ENCODE measurements at regions not wholly inside any gene's neighbourhood (a gene's known extent, or its start where the extent isn't known, plus 50 kb on each side); places are given as distances from the start of the nearest gene placed in this dataset.
"Not testable (repeated sequence)": the region's sequence is repeated elsewhere in the genome, so short reads cannot be mapped to it uniquely, and the experiment has no call there.

- TF ChIP-seq, protein P1, sequence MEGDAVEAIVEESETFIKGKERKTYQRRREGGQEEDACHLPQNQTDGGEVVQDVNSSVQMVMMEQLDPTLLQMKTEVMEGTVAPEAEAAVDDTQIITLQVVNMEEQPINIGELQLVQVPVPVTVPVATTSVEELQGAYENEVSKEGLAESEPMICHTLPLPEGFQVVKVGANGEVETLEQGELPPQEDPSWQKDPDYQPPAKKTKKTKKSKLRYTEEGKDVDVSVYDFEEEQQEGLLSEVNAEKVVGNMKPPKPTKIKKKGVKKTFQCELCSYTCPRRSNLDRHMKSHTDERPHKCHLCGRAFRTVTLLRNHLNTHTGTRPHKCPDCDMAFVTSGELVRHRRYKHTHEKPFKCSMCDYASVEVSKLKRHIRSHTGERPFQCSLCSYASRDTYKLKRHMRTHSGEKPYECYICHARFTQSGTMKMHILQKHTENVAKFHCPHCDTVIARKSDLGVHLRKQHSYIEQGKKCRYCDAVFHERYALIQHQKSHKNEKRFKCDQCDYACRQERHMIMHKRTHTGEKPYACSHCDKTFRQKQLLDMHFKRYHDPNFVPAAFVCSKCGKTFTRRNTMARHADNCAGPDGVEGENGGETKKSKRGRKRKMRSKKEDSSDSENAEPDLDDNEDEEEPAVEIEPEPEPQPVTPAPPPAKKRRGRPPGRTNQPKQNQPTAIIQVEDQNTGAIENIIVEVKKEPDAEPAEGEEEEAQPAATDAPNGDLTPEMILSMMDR (IDR thresholded peaks at IDR 0.05; ENCODE audit: low read depth, low read length), result no peak
- no peak for DNase-seq (ENCODE audit: low read depth, low spot score)
- H3K4me3 ChIP-seq (ENCODE audit: low read depth, low read length), result no peak overlapping the region
- in situ Hi-C loops (cut with HindIII; ENCODE audit: low sequenced_read_pairs), result no loop called here
Observed at GRCh38 chr11:16512899-16513241, 156.5 kb upstream of the SOX6 start.

DNA sequence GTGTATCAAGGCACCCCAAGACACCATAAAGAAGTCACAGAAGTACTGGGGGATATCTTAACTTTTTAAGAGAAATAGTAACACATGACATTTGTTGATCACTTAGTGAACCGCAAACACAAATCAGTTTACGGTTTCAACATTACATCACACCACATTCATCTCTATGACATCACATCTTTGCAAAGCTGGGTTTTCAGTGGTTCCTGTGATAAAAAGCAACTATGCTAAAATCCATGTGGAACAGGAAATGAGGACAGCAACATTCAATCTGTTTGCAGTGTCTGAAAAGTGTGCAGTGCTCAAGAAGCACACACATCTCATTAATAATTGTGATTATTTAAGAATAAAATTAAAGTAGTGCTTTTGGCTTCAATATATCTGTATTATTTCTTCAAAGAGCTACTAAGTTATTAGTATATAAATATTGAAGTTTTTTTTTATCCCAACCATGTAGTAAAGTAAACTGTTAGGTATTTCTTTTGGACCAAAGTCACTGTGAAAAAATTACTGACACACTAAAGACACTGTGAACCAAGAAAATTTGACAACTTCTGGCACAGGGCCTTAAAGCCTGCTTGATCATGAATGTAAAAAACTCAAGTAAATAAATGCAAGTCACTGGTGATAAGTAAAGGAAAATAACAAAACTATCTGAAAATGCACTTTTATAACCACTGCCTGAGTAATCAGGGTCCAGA lies 156.0 kb upstream of the SOX6 start:
- TF ChIP-seq, protein P1 (IDR thresholded peaks at IDR 0.05; ENCODE audit: low read depth, low read length), result no peak
- H3K4me3 ChIP-seq (ENCODE audit: low read depth, low read length), result no peak overlapping the region
- in situ Hi-C loops (cut with HindIII; ENCODE audit: low sequenced_read_pairs), result no loop called here
- peak; percentile 3 for DNase-seq (ENCODE audit: low read depth, low spot score)

DNA sequence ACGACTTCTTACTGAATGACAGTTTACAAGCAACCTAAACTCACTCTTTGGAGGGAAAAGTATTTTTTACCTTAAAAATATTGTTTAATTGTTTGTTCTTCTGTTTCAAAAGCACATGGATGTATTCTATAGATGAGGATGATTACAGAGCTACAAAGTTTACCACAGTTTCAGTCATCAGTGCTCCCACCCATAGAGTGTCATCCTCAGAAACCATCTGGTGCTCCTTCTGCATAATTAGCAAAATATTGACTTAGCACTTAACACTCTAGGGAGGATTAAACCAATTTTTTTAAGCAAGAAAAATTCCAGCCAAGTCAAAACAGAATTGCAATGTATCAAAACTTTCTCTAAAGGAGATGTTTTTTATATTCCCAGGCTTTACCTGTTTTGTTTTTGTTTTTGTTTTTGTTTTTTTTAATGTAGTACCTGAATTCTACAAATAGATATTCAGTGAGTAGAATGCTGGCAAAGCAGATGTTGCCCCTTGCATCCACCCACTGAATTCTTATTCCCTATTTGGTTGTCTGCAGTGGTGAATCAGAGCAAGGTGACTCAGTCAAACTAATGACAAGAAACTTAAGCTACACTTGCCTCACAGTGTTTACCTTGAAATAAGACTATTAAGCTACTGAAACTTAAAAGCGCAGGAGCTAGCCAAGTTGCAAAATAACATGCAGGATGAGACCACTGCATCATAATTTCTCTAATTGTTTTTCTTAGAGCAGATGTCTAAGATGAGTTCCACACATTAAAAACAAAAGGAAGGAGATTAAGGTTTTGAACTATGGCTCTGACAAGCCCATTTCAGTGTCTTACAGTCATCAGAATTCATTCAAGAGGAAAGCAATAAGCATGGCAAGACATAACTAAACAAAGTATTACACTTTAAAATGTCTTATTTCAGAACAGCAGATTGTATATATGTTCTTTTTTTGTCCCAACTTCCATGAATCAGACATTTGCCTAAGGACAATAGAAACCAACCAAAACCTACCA lies 155.1 kb upstream of the SOX6 start:
- no peak overlapping the region for H3K4me3 ChIP-seq (ENCODE audit: low read depth, low read length)
- in situ Hi-C loops (cut with HindIII; ENCODE audit: low sequenced_read_pairs), result no loop called here
- peak; percentile 77 for DNase-seq (ENCODE audit: low read depth, low spot score)
- TF ChIP-seq, protein P1 (IDR thresholded peaks at IDR 0.05; ENCODE audit: low read depth, low read length), result no peak

GRCh38 chr11:16505481-16505880 lies 149.1 kb upstream of the SOX6 start:
- TF ChIP-seq, protein P1 (IDR thresholded peaks at IDR 0.05; ENCODE audit: low read depth, low read length), result no peak
- no peak overlapping the region for H3K4me3 ChIP-seq (ENCODE audit: low read depth, low read length)
- in situ Hi-C loops (cut with HindIII; ENCODE audit: low sequenced_read_pairs), result no loop called here
- DNase-seq (ENCODE audit: low read depth, low spot score), result no peak

- in situ Hi-C loops (cut with HindIII; ENCODE audit: low sequenced_read_pairs); DNase-seq (ENCODE audit: low read depth, low spot score); H3K4me3 ChIP-seq (ENCODE audit: low read depth, low read length): not testable (repeated sequence)
Observed at GRCh38 chr11:16503891-16504290, 147.5 kb upstream of the SOX6 start.

DNA sequence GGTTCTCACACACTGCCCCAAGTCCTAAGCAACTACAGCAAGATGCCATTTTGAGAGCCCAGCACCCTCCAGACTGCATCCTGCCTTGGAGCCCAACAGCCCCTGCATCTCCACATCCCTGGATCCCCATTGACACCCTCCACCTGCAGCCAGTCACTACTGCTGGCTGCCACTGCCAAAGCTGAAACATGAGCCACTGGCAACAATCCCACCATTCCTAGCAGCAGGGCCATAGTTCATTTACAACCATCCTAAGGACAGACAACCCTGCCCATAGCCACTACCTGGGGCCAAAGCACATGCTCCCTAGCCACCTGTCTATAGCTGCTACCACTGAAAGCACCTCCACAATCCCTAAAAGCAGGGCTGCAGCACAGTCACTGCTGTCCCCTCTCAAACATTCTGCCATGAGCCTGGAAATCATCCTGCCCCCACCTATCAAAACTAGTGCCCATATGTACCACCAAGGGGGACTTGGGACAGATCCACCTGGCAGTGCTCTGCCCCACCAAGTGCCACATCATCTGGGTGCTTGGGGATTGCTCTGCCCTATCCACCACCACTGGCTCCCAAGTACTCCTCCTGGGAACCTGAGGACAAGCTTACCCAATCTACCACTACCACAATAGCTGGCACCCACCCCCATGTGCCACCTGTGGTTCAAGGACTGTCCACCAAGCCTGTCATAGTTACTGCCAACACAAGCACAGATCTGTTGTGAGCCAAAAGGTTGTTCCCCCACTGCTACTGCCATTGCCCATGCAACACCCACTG lies 138.8 kb upstream of the SOX6 start:
- in situ Hi-C loops (cut with HindIII; ENCODE audit: low sequenced_read_pairs), result no loop called here
- H3K4me3 ChIP-seq (ENCODE audit: low read depth, low read length), result no peak overlapping the region
- no peak for DNase-seq (ENCODE audit: low read depth, low spot score)
- TF ChIP-seq, protein P1 (IDR thresholded peaks at IDR 0.05; ENCODE audit: low read depth, low read length), result no peak
